ENCODE measurements at regions not wholly inside any gene's neighbourhood (a gene's known extent, or its start where the extent isn't known, plus 50 kb on each side); places are given as distances from the start of the nearest gene placed in this dataset.
"Not testable (repeated sequence)": the region's sequence is repeated elsewhere in the genome, so short reads cannot be mapped to it uniquely, and the experiment has no call there.

DNA sequence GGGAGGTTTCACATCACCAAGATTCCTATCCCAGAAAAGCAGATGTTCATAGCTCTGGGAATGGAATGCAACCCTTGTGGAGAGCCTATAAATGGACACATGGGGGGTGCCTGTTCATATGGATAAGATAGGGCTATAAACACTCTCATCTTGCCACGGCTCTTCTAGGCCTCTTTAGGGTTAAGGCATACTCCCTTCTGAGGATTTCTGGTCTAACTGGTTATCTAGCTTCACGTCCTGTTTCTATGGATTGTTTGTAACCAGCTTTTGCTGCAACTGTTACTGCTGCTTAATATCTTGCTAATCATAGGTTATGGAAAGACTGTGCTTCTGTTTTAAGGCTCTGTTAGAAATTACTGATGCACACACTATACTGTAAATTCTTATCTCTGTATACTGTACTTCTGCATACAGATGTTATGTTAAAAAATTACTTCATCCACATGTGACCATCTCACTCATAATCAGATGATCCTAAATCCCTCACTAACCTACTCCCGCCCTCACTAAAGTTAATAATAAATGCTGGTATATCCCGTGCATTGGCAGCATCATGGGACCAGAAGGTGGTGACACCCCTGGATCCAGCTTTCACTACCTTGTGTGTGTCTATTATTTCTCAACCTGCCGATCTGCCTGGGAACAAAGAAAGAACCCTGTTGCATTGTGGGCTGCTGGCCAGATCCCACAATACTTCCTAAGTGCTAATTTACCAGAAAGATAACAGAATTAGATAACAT, 68.7 kb downstream of the PRKAB2 start:
- DNase-seq (ENCODE audit: extremely low read depth, low read depth), result not testable (repeated sequence)

DNA sequence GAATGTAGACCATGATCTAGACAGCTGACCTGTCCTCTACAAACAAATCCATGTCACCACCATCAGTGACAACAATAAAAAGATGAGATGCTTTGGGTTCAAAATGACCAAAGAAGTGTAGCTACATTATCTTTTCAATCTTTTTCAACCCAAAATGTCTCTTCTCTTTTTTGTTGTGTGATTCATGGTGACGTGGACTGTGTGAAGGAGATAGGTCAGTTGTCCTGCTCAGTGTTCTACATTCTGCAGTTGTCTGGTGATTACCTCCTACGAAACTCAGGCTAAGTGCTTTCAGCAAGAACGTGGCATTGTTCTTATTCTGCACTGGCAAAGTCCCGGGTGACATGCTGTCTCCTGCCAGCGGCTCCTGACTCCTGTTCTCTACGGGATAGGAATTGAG, 73.1 kb downstream of the PRKAB2 start:
- TF ChIP-seq, protein P1, sequence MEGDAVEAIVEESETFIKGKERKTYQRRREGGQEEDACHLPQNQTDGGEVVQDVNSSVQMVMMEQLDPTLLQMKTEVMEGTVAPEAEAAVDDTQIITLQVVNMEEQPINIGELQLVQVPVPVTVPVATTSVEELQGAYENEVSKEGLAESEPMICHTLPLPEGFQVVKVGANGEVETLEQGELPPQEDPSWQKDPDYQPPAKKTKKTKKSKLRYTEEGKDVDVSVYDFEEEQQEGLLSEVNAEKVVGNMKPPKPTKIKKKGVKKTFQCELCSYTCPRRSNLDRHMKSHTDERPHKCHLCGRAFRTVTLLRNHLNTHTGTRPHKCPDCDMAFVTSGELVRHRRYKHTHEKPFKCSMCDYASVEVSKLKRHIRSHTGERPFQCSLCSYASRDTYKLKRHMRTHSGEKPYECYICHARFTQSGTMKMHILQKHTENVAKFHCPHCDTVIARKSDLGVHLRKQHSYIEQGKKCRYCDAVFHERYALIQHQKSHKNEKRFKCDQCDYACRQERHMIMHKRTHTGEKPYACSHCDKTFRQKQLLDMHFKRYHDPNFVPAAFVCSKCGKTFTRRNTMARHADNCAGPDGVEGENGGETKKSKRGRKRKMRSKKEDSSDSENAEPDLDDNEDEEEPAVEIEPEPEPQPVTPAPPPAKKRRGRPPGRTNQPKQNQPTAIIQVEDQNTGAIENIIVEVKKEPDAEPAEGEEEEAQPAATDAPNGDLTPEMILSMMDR (IDR thresholded peaks at IDR 0.05; ENCODE audit: low read depth, low read length), result no peak

DNA sequence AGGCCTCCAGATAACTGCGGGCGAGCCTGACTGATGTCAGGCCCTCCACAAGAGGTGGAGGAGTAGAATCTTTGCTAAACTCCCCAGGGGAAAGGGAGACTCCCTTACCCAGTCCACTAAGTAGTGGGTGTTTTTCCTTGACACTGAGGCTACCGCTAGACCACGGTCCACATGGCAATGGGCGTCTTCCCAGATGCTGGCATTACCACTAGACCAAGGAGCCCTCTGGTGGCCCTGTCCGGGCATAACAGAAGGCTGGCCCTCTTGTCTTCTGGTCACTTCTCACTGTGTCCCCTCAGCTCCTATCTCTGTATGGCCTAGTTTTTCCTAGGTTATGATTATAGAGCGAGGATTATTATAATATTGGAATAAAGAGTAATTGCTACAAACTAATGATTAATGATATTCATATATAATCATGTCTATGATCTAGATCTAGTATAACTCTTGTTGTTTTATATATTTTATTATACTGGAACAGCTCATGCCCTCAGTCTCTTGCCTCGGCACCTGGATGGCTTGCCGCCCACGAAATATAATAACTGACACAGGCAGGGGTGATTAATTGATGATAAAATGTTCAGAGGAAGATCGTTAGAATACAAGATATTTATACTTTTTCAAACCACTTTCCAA, 73.8 kb downstream of the PRKAB2 start:
- DNase-seq (ENCODE audit: extremely low read depth, low read depth), result not testable (repeated sequence)
- TF ChIP-seq, protein P1 (IDR thresholded peaks at IDR 0.05; ENCODE audit: low read depth, low read length), result peak; percentile 37

More for the DNA sequence above, 73.1 kb downstream of the PRKAB2 start:
- DNase-seq (ENCODE audit: extremely low read depth, low read depth), result no peak

DNA sequence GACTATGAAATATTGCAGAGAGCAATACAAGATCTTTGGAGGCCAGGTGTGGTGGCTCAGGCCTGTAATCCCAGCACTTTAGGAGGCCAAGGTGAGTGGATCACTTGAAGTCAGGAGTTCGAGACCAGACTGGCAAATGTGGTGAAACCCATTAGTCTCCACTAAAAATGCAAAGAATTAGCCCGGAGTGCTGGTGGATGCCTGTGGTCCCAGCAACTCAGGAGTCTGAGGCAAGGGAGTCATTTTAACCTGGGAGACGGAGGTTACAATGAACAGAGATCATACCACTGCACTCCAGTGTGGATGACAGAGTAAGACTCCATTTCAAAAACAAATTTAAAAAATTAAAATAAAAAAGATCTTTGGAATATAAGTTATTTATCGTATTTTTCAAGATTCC, 76.6 kb downstream of the PRKAB2 start:
- DNase-seq (ENCODE audit: extremely low read depth, low read depth), result no peak
- TF ChIP-seq, protein P1 (IDR thresholded peaks at IDR 0.05; ENCODE audit: low read depth, low read length), result no peak

DNA sequence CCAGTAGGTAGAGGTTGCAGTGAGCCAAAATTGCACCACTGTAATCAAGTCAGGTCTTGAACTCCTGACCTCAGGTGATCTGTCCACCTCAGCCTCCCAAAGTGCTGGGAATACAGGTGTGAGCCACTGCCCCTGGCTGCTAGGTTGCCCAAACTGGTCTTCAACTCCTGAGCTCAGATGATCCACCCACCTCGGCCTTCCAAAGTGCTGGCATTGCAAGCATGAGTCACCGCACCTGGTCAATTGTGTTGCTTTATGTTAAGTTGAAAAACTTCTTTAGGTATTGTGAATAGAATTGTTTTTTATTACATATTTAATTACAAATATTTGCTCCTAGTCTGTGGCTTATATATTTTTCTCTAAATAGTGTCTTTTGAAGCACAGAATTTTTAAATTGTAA, 80.5 kb downstream of the PRKAB2 start:
- no peak for DNase-seq (ENCODE audit: extremely low read depth, low read depth)
- TF ChIP-seq, protein P1 (IDR thresholded peaks at IDR 0.05; ENCODE audit: low read depth, low read length), result no peak

DNA sequence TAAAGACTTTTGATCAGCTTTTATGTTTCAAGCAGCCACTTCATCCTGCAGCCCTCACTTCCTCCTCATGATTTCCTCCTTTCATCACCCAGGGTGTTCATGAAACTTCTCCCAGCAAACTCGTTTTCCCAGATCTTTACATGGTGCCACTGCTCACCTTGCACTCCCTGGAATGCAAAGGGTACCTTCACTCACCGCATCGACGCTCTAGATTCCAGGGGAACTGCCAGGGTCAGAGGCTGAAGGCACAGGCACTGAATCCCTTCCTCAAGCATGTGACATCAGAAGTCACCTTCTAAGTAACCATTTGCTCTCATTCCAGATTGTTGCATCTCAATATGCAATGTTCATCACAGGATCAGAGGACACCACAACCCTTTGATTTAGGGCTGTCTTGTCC, 82.8 kb downstream of the PRKAB2 start:
- DNase-seq (ENCODE audit: extremely low read depth, low read depth), result no peak
- TF ChIP-seq, protein P1 (IDR thresholded peaks at IDR 0.05; ENCODE audit: low read depth, low read length), result no peak

DNA sequence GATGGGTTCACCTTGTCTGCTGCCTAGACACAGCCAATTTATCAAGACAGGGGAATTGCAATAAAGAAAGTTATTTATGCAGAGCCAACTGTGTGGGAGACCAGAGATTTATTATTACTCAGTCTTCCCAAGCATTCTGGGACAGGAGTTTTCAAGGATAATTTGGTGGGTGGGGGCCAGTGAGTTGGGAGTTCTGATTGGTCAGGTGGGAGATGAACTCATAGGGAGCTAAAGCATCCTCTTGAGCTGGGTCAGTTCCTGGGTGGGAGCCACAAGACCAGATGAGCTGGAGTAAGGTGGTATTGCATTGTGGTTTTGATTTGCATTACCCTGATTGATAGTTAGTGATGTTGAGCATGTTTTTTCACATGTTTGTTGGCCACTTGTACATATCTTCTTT, 86.1 kb downstream of the PRKAB2 start:
- TF ChIP-seq, protein P1 (IDR thresholded peaks at IDR 0.05; ENCODE audit: low read depth, low read length), result no peak
- no peak for DNase-seq (ENCODE audit: extremely low read depth, low read depth)

Data from AG09319 (cell line).